ENCODE measurements at regions not wholly inside any gene's neighbourhood (a gene's known extent, or its start where the extent isn't known, plus 50 kb on each side); places are given as distances from the start of the nearest gene placed in this dataset.

- ATAC-seq (replicated peaks), result no peak
- Mint-ChIP-seq H3K4me3 (no peak overlapping the region), H3K9me3 (no peaks in the 10 kb centered on the region), H3K36me3 (ENCODE audit: insufficient read depth) (peaks cover 6% of the 10 kb centered on the region), H3K27ac (no peak overlapping the region), H3K4me1 (ENCODE audit: low read depth in 2 of 2) (no peaks in the 10 kb centered on the region), H3K27me3 (no peaks in the 10 kb centered on the region)
- no peak for DNase-seq
These were observed 78.4 kb downstream of the RNASET2 start for GRCh38 chr6:166877906-166878305.

- H3K9me3 Mint-ChIP-seq, result no peaks in the 10 kb centered on the region
- DNase-seq, result no peak
- H3K4me3 Mint-ChIP-seq, result no peak overlapping the region
- H3K4me1 Mint-ChIP-seq (ENCODE audit: low read depth in 2 of 2), result no peaks in the 10 kb centered on the region
- no peaks in the 10 kb centered on the region for H3K27me3 Mint-ChIP-seq
- ATAC-seq (replicated peaks), result no peak
- peaks cover 6% of the 10 kb centered on the region for H3K36me3 Mint-ChIP-seq (ENCODE audit: insufficient read depth)
- no peak overlapping the region for H3K27ac Mint-ChIP-seq
These were observed 79.0 kb downstream of the RNASET2 start for GRCh38 chr6:166877349-166877748.

- Mint-ChIP-seq H3K27me3 (no peaks in the 10 kb centered on the region), H3K4me1 (ENCODE audit: low read depth in 2 of 2) (no peaks in the 10 kb centered on the region), H3K4me3 (no peak overlapping the region), H3K9me3 (no peaks in the 10 kb centered on the region), H3K27ac (no peak overlapping the region), H3K36me3 (ENCODE audit: insufficient read depth) (peaks cover 6% of the 10 kb centered on the region)
- no peak for DNase-seq
- no peak for ATAC-seq (replicated peaks)
These were observed 83.8 kb downstream of the RNASET2 start for GRCh38 chr6:166872531-166873009.

GRCh38 chr6:166870602-166871208, 85.6 kb downstream of the RNASET2 start:
- Mint-ChIP-seq H3K9me3 (no peaks in the 10 kb centered on the region), H3K27ac (no peak overlapping the region), H3K4me3 (no peak overlapping the region), H3K27me3 (no peaks in the 10 kb centered on the region), H3K4me1 (ENCODE audit: low read depth in 2 of 2) (no peaks in the 10 kb centered on the region), H3K36me3 (ENCODE audit: insufficient read depth) (peaks cover 3% of the 10 kb centered on the region)
- ATAC-seq (replicated peaks) (no peak), DNase-seq (no peak)

- DNase-seq, result no peak
- Mint-ChIP-seq H3K36me3 (ENCODE audit: insufficient read depth) (no peaks in the 10 kb centered on the region), H3K27ac (peak overlapping the region in 1 of 2 donors; percentile 22), H3K27me3 (peaks cover 2 to 4% of the 10 kb centered on the region in 2 donors), H3K4me1 (ENCODE audit: low read depth in 2 of 2) (peaks cover 1 to 3% of the 10 kb centered on the region in 2 donors), H3K4me3 (no peak overlapping the region), H3K9me3 (no peaks in the 10 kb centered on the region)
- ATAC-seq (replicated peaks), result no peak
These were observed 89.3 kb downstream of the RNASET2 start for GRCh38 chr6:166866839-166867637.

GRCh38 chr6:166864333-166864732, 92.0 kb downstream of the RNASET2 start:
- H3K36me3 Mint-ChIP-seq (ENCODE audit: insufficient read depth), result no peaks in the 10 kb centered on the region
- H3K4me3 Mint-ChIP-seq, result peak overlapping the region in 1 of 2 donors; percentile 21
- no peaks in the 10 kb centered on the region for H3K9me3 Mint-ChIP-seq
- no peak for ATAC-seq (replicated peaks)
- peaks cover 11 to 21% of the 10 kb centered on the region in 2 donors for H3K27me3 Mint-ChIP-seq
- peaks cover 6 to 8% of the 10 kb centered on the region in 2 donors for H3K4me1 Mint-ChIP-seq (ENCODE audit: low read depth in 2 of 2)
- H3K27ac Mint-ChIP-seq, result no peak overlapping the region
- DNase-seq, result no peak

- no peak for ATAC-seq (replicated peaks)
- Mint-ChIP-seq H3K27me3 (peaks cover 11 to 21% of the 10 kb centered on the region in 2 donors), H3K36me3 (ENCODE audit: insufficient read depth) (no peaks in the 10 kb centered on the region), H3K4me1 (ENCODE audit: low read depth in 2 of 2) (peaks cover 6 to 8% of the 10 kb centered on the region in 2 donors), H3K4me3 (peak overlapping the region; percentile 84 to 88), H3K27ac (peak overlapping the region in 1 of 2 donors; percentile 67), H3K9me3 (no peaks in the 10 kb centered on the region)
- no peak for DNase-seq
These were observed 93.3 kb downstream of the RNASET2 start for GRCh38 chr6:166862978-166863530.

DNA sequence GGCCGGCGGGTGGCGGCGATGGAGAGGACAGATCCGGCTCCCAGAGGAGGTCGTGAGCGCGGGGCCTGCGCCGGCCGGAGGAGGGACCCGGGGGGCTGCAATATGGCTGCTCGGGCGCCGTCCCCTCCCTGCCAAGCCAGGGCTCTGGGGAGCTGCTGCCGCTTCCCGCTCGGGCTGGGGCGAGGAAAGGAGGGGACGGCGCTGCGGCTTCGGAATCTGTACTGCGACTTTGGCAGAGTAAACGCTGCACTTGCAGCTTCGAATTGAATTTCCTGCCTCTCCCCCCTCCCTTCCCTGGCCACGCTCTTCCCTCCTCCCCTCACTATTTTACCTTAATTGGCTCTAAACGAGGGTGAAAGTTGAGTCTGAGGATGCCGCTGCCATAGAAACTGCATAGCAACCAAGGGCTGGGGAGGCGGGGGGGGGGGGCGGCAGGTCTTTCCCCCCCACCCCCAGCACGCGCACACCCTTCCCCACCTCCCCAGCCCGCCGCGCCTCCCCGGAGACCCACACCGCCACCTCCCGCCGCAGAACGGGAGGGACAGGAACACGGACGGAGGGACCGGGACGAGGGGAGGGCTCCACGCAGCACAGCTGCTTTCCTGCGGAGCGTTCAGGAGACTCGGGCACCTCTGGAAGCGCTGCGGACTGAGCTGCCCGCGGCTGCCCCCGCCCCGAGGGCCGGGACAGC, 93.9 kb downstream of the RNASET2 start:
- peak overlapping the region; percentile 62 to 67 for H3K27ac Mint-ChIP-seq
- ATAC-seq (replicated peaks) (peak; percentile 84), DNase-seq (peak in 1 of 3 experiments; percentile 5)
- peak overlapping the region; percentile 84 to 88 for H3K4me3 Mint-ChIP-seq
- peaks cover 11 to 21% of the 10 kb centered on the region in 2 donors for H3K27me3 Mint-ChIP-seq
- no peaks in the 10 kb centered on the region for H3K9me3 Mint-ChIP-seq
- no peaks in the 10 kb centered on the region for H3K36me3 Mint-ChIP-seq (ENCODE audit: insufficient read depth)
- H3K4me1 Mint-ChIP-seq (ENCODE audit: low read depth in 2 of 2), result peaks cover 6 to 8% of the 10 kb centered on the region in 2 donors

DNA sequence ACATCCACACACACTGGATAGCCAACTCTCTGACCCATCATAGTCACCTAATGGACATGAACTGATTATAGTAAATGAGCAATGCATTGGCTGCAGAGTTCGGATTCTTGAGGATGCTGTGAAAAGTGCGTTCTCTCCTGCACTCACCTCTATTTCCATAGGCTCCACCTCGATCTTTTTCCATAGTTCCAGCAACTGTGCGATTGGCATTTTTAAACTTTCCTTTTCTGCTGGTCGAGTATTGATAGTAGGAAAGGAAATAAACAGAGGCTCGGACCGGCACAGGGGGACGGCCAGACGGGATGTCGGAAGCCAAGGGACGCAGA, 94.4 kb downstream of the RNASET2 start:
- H3K27ac Mint-ChIP-seq, result peak overlapping the region; percentile 62 to 67
- no peak for ATAC-seq (replicated peaks)
- no peak for DNase-seq
- H3K27me3 Mint-ChIP-seq, result peaks cover 11 to 21% of the 10 kb centered on the region in 2 donors
- H3K36me3 Mint-ChIP-seq (ENCODE audit: insufficient read depth), result no peaks in the 10 kb centered on the region
- H3K4me1 Mint-ChIP-seq (ENCODE audit: low read depth in 2 of 2), result peaks cover 6 to 8% of the 10 kb centered on the region in 2 donors
- peak overlapping the region; percentile 84 to 88 for H3K4me3 Mint-ChIP-seq
- no peaks in the 10 kb centered on the region for H3K9me3 Mint-ChIP-seq

DNA sequence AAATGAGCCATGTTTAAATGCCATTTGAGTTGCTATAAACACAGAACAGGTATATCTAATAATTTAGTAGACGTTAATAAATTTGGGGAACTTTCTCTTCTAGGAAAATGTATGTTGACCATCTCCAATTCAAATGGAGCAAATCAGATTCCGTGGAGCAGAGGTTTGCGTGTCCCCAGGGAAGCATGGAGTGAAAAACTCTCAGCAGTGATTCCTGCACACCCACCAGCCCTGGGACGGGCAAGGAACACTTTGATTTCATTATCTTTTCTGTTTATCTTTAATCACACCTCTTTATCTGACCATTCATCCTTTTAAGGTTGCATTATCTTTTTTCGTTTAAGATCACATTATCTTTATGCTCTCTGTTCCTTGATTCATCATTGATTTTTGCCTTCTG, 95.0 kb downstream of the RNASET2 start:
- Mint-ChIP-seq H3K27me3 (peaks cover 11 to 21% of the 10 kb centered on the region in 2 donors), H3K4me1 (ENCODE audit: low read depth in 2 of 2) (peaks cover 6 to 8% of the 10 kb centered on the region in 2 donors), H3K27ac (no peak overlapping the region)

GRCh38 chr6:166860392-166860791, 96.0 kb downstream of the RNASET2 start:
- DNase-seq, result no peak
- Mint-ChIP-seq H3K27me3 (peaks cover 11 to 21% of the 10 kb centered on the region in 2 donors), H3K4me3 (no peak overlapping the region), H3K27ac (no peak overlapping the region), H3K9me3 (no peaks in the 10 kb centered on the region), H3K4me1 (ENCODE audit: low read depth in 2 of 2) (peaks cover 6 to 8% of the 10 kb centered on the region in 2 donors), H3K36me3 (ENCODE audit: insufficient read depth) (no peaks in the 10 kb centered on the region)
- no peak for ATAC-seq (replicated peaks)

More for the DNA sequence above, 95.0 kb downstream of the RNASET2 start:
- Mint-ChIP-seq H3K9me3 (no peaks in the 10 kb centered on the region), H3K4me3 (peak overlapping the region in 1 of 2 donors; percentile 88), H3K36me3 (ENCODE audit: insufficient read depth) (no peaks in the 10 kb centered on the region)
- DNase-seq, result no peak
- ATAC-seq (replicated peaks), result no peak

DNA sequence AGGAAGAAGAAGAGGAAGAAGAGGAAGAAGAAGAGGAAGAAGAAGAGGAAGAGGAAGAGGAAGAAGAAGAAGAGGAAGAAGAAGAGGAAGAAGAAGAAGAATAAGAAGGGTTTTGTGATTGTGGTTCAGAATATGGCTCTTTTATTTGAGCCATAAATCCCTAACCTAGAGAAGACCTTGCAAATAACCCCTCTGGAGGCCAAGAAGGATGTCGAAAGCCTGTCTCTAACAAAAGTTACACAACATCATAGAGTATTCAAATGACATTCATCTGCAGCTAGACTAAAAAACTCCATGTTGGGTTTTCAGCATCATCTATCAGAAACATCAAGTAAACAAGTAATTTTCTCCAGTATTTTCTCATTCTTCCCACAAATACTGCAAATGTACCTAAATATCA, 100.9 kb downstream of the RNASET2 start:
- ATAC-seq (replicated peaks) (no peak), DNase-seq (no peak)
- Mint-ChIP-seq H3K9me3 (no peaks in the 10 kb centered on the region), H3K4me1 (ENCODE audit: low read depth in 2 of 2) (no peaks in the 10 kb centered on the region), H3K36me3 (ENCODE audit: insufficient read depth) (peaks cover 2% of the 10 kb centered on the region), H3K27ac (no peak overlapping the region), H3K4me3 (no peak overlapping the region), H3K27me3 (peaks cover 0 to under 1% of the 10 kb centered on the region in 2 donors)
